IPS-20b (cell line): ENCODE measurements at regions not wholly inside any gene's neighbourhood (a gene's known extent, or its start where the extent isn't known, plus 50 kb on each side); places are given as distances from the start of the nearest gene placed in this dataset.
"Not testable (repeated sequence)": the region's sequence is repeated elsewhere in the genome, so short reads cannot be mapped to it uniquely, and the experiment has no call there.

Source experiments
- H3K27ac ChIP-seq: one replicate; pipeline ENCODE4 v1.5.1; 2013; ENCODE audit warnings: low read length
- H3K27me3 ChIP-seq: 2 replicates; pipeline ENCODE4 v1.6.1; 2013; ENCODE audit warnings: mild to moderate bottlenecking, low read length, inconsistent platforms; ENCODE audit not compliant: insufficient read depth
- H3K36me3 ChIP-seq: 2 replicates; pipeline ENCODE4 v1.6.1; 2013; ENCODE audit warnings: low read depth, mild to moderate bottlenecking, inconsistent platforms, low read length, moderate library complexity; ENCODE audit not compliant: insufficient read depth
- H3K4me1 ChIP-seq: 2 replicates; pipeline ENCODE4 v1.6.1; 2013; ENCODE audit warnings: mild to moderate bottlenecking, control low read depth, inconsistent platforms, low read length, moderate library complexity; ENCODE audit not compliant: insufficient read depth
- H3K4me3 ChIP-seq: 2 replicates; pipeline ENCODE4 v1.5.1; 2013; ENCODE audit warnings: mild to moderate bottlenecking, low read length, inconsistent platforms
- H3K9ac ChIP-seq: 2 replicates; pipeline ENCODE4 v1.6.1; 2013; ENCODE audit warnings: low read depth, mild to moderate bottlenecking, inconsistent platforms, low read length, moderate library complexity
- H3K9me3 ChIP-seq: 2 replicates; pipeline ENCODE4 v1.6.1; 2013; ENCODE audit warnings: mild to moderate bottlenecking, low read depth, low read length, inconsistent platforms; ENCODE audit not compliant: insufficient read depth

DNA sequence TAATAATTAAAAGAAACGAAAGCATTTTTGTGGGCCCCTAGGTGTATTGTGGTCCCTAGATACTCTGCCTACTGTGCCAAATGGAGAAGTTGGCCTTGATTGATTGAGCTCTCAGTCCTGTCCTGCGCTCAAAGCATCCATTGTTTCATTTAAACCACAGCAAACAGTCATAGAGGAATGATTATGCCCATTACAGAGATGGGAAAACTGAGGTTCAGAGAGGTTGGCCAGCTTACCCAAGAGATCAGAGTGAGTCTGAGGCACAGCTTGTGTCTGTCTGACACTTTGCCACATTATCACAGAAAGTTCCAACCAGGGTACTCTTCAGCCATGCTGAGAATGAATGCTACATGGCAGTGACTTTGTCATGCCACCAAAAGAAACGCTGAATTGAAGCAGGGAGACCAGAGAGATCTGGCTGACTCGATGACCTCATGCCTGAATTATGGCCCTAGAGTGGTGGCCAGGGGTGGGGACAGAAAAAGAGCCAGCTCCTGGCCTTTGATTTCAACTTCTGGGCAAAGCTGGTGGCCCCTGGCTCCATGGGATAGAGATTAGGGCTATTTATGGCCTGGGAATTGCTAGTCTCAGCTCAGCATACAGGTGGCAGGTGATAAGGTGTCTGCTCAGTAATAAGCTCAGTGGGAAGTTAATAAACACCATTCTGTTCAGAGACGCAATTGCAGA, 180.5 kb downstream of the MIAT start:
- Histone ChIP-seq H3K36me3 (no peaks in the 10 kb centered on the region), H3K9ac (no peak overlapping the region), H3K27me3 (no peaks in the 10 kb centered on the region), H3K4me3 (no peak overlapping the region), H3K4me1 (peaks cover 5% of the 10 kb centered on the region; the same call in 1 of the 2 replicates), H3K27ac (no peak overlapping the region), H3K9me3 (no peaks in the 10 kb centered on the region)

- H3K27ac ChIP-seq, result no peak overlapping the region
- H3K9ac ChIP-seq, result no peak overlapping the region
- H3K36me3 ChIP-seq, result no peaks in the 10 kb centered on the region
Observed at GRCh38 chr22:26838471-26838825, 181.1 kb downstream of the MIAT start.

GRCh38 chr22:26839216-26839615, 181.8 kb downstream of the MIAT start:
- Histone ChIP-seq H3K36me3 (no peaks in the 10 kb centered on the region), H3K9me3 (no peaks in the 10 kb centered on the region), H3K27me3 (0 out of 2 replicates have a peak, but pooled peaks cover 5% of the 10 kb centered on the region), H3K27ac (no peak overlapping the region), H3K4me1 (peaks cover 5% of the 10 kb centered on the region; the same call in 1 of the 2 replicates), H3K4me3 (no peak overlapping the region), H3K9ac (no peak overlapping the region)

More at GRCh38 chr22:26838471-26838825, 181.1 kb downstream of the MIAT start:
- no peaks in the 10 kb centered on the region for H3K9me3 ChIP-seq
- peaks cover 5% of the 10 kb centered on the region; the same call in 1 of the 2 replicates for H3K4me1 ChIP-seq
- 0 out of 2 replicates have a peak, but pooled peaks cover 3% of the 10 kb centered on the region for H3K27me3 ChIP-seq
- no peak overlapping the region for H3K4me3 ChIP-seq

- H3K4me3 ChIP-seq, H3K27me3 ChIP-seq, H3K36me3 ChIP-seq, H3K4me1 ChIP-seq, H3K9ac ChIP-seq, H3K27ac ChIP-seq, H3K9me3 ChIP-seq: not testable (repeated sequence)
Observed at GRCh38 chr22:26840770-26841169, 183.4 kb downstream of the MIAT start.

DNA sequence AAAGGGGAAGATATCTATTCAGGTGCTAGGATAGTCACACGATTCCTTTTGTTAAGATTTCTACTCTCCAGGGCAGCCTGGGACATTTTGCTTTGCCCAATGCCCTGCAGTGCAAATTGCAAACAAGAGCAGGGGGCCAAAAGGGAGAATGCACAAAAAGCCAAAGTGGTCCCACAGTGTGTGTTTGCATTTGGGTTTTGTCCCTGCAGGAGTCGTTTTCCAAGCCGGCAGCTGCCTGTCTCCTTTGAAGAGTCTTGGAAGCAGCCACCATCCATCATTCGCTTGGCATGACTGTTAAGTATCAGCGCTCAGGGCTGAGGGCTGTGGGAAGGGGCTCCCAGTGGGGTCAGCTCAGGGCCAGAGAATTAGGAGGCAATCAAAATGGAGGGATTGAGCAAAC, 184.7 kb downstream of the MIAT start:
- H3K27ac ChIP-seq, result no peak overlapping the region
- H3K4me1 ChIP-seq, result no peaks in the 10 kb centered on the region
- 0 out of 2 replicates have a peak, but pooled peaks cover 5% of the 10 kb centered on the region for H3K27me3 ChIP-seq
- no peak overlapping the region for H3K9ac ChIP-seq
- no peaks in the 10 kb centered on the region for H3K9me3 ChIP-seq
- H3K4me3 ChIP-seq, result no peak overlapping the region
- H3K36me3 ChIP-seq, result no peaks in the 10 kb centered on the region

DNA sequence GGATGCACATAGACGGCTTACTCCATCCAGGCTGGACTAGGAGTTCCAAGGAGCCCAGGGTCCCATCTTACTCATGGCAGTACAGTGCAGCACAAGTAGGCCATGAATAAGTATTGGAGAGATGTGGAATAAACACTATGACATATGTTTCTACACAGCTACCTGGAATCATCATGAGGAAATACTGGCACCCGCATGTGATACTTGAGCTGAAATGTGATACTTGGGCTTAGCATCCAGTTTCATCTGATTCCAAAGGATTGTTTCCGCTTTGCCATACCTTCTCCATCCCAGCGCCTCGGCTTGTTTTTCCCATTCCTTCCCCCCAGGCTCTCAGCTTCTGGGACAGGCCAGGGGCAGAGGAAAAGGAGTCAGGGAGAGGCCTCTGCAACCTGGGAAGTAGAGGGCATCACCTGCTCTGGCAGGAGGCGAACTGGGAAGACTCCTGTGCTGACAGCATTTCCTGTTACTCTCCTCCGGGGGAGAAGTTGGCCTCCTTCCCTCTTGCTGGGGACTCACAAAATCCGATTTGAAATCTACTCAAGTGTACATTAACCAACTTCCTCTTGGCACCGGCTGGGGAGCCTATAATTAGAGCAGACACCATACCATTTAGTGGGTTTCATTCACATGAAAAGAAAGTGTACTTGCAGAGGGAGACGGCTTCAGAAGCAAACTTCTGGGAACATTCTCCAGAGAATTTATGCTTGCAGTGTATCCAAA, 187.8 kb downstream of the MIAT start:
- no peak overlapping the region for H3K27ac ChIP-seq

DNA sequence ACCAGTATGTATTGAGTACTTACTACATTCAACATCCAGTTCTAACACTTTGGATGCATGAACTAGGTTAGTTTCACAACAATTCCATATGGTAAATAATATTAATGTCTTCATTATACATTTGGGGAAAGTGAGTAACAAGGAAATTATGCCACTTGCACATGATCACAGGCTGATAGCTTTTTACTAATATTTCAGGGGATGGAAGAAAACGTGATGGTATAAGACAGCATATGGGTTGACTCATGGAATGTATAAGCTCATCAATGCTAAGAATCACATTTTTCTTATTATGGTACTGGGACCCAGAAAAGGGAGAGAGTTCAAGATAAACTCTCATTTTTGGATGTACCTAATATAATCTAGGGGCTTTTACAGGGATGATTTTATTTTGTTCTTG, 188.7 kb downstream of the MIAT start:
- no peaks in the 10 kb centered on the region; the same call in 1 of the 2 replicates for H3K4me1 ChIP-seq
- H3K27me3 ChIP-seq, result peaks cover 5% of the 10 kb centered on the region; the same call in 1 of the 2 replicates
- H3K9ac ChIP-seq, result no peak overlapping the region
- no peaks in the 10 kb centered on the region for H3K36me3 ChIP-seq
- H3K9me3 ChIP-seq, result no peaks in the 10 kb centered on the region
- H3K27ac ChIP-seq, result no peak overlapping the region
- H3K4me3 ChIP-seq, result no peak overlapping the region

More for the DNA sequence above, 187.8 kb downstream of the MIAT start:
- H3K4me3 ChIP-seq, result no peak overlapping the region
- no peaks in the 10 kb centered on the region; the same call in 1 of the 2 replicates for H3K4me1 ChIP-seq
- H3K9ac ChIP-seq, result no peak overlapping the region
- peaks cover 5% of the 10 kb centered on the region; the same call in 1 of the 2 replicates for H3K27me3 ChIP-seq
- H3K9me3 ChIP-seq, result no peaks in the 10 kb centered on the region
- H3K36me3 ChIP-seq, result no peaks in the 10 kb centered on the region

DNA sequence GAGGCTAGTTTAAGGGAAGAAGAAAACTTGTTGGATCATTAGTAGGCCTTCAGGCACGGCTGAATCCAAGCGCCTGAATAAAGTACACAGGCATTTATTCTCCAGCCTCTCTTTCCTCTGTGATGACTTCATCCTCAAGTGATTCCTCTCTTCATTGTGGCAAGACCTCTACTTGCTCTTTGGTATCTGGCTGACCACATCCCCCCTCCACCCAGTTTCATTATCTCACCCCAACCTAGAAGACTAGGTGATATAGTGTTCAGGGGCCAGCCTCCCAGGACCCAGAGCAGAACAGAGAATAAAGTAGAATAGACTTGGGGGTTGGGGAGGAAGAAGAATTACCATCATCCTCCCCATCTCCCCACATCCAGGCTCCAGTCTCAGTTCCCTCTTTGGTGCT, 189.3 kb downstream of the MIAT start:
- Histone ChIP-seq H3K27ac (no peak overlapping the region), H3K4me1 (no peaks in the 10 kb centered on the region; the same call in 1 of the 2 replicates), H3K27me3 (peaks cover 5% of the 10 kb centered on the region; the same call in 1 of the 2 replicates), H3K9me3 (no peaks in the 10 kb centered on the region), H3K9ac (no peak overlapping the region), H3K36me3 (no peaks in the 10 kb centered on the region), H3K4me3 (no peak overlapping the region)

GRCh38 chr22:26847046-26847445, 189.7 kb downstream of the MIAT start:
- no peak overlapping the region for H3K4me3 ChIP-seq
- no peak overlapping the region for H3K27ac ChIP-seq
- H3K36me3 ChIP-seq, result no peaks in the 10 kb centered on the region

DNA sequence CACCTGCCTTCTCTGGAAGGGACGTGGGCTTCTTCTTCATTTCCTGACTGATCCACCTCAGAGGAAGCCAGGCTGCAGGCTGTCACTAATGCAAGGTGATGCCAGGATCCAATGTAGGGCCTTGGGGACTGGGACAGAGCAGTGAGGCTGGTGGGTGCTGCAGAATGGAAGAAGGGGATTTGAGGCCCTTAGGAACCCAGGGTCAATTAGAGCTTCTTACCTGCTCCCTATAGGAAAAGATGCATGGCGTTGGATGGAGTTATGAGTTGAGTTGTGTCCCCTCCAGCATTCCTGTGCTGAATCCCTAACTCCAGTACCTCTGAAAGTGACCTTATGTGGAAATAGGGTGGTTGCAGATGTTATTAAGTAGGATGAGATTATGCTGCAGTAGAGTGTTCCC, 190.4 kb downstream of the MIAT start:
- no peaks in the 10 kb centered on the region; the same call in 1 of the 2 replicates for H3K4me1 ChIP-seq
- H3K36me3 ChIP-seq, result no peaks in the 10 kb centered on the region
- no peaks in the 10 kb centered on the region for H3K9me3 ChIP-seq
- H3K9ac ChIP-seq, result no peak overlapping the region
- peaks cover 5% of the 10 kb centered on the region; the same call in 1 of the 2 replicates for H3K27me3 ChIP-seq
- H3K27ac ChIP-seq, result no peak overlapping the region
- H3K4me3 ChIP-seq, result no peak overlapping the region

More at GRCh38 chr22:26847046-26847445, 189.7 kb downstream of the MIAT start:
- Histone ChIP-seq H3K27me3 (peaks cover 5% of the 10 kb centered on the region; the same call in 1 of the 2 replicates), H3K9ac (no peak overlapping the region), H3K4me1 (no peaks in the 10 kb centered on the region; the same call in 1 of the 2 replicates), H3K9me3 (no peaks in the 10 kb centered on the region)

GRCh38 chr22:26848244-26848920, 191.0 kb downstream of the MIAT start:
- no peak overlapping the region for H3K9ac ChIP-seq
- H3K4me1 ChIP-seq, result no peaks in the 10 kb centered on the region; the same call in 1 of the 2 replicates
- no peak overlapping the region for H3K27ac ChIP-seq
- peaks cover 3% of the 10 kb centered on the region; the same call in 1 of the 2 replicates for H3K27me3 ChIP-seq
- no peaks in the 10 kb centered on the region for H3K36me3 ChIP-seq
- H3K9me3 ChIP-seq, result no peaks in the 10 kb centered on the region
- H3K4me3 ChIP-seq, result no peak overlapping the region
